ENCODE measurements at regions not wholly inside any gene's neighbourhood (a gene's known extent, or its start where the extent isn't known, plus 50 kb on each side); places are given as distances from the start of the nearest gene placed in this dataset.

GRCh38 chr2:172153156-172153555, 50.5 kb upstream of the DLX2 start:
- Histone ChIP-seq H3K9ac (ENCODE audit: low read depth, low read length) (no peak overlapping the region), H3K4me1 (ENCODE audit: control insufficient read depth, insufficient read depth, low read length) (no peaks in the 10 kb centered on the region), H3K4me3 (ENCODE audit: low read depth, low read length) (no peak overlapping the region), H3K27ac (ENCODE audit: low read depth, low read length) (no peak overlapping the region), H3K27me3 (ENCODE audit: control insufficient read depth, insufficient read depth, low read length) (no peaks in the 10 kb centered on the region), H3K36me3 (ENCODE audit: control insufficient read depth, insufficient read depth, low read length) (no peaks in the 10 kb centered on the region), H3K9me3 (ENCODE audit: control insufficient read depth, insufficient read depth, low read length) (no peaks in the 10 kb centered on the region)

- H3K9ac ChIP-seq (ENCODE audit: low read depth, low read length): no peak overlapping the region
- H3K9me3 ChIP-seq (ENCODE audit: control insufficient read depth, insufficient read depth, low read length): no peaks in the 10 kb centered on the region
- H3K4me3 ChIP-seq (ENCODE audit: low read depth, low read length): no peak overlapping the region
- H3K27ac ChIP-seq (ENCODE audit: low read depth, low read length): no peak overlapping the region
- no peaks in the 10 kb centered on the region for H3K4me1 ChIP-seq (ENCODE audit: control insufficient read depth, insufficient read depth, low read length)
- no peaks in the 10 kb centered on the region for H3K36me3 ChIP-seq (ENCODE audit: control insufficient read depth, insufficient read depth, low read length)
- H3K27me3 ChIP-seq (ENCODE audit: control insufficient read depth, insufficient read depth, low read length): no peaks in the 10 kb centered on the region
These were observed 51.1 kb upstream of the DLX2 start for GRCh38 chr2:172153757-172154156.

- Histone ChIP-seq H3K4me1 (ENCODE audit: control insufficient read depth, insufficient read depth, low read length) (no peaks in the 10 kb centered on the region), H3K9ac (ENCODE audit: low read depth, low read length) (no peak overlapping the region), H3K36me3 (ENCODE audit: control insufficient read depth, insufficient read depth, low read length) (no peaks in the 10 kb centered on the region), H3K9me3 (ENCODE audit: control insufficient read depth, insufficient read depth, low read length) (no peaks in the 10 kb centered on the region), H3K27ac (ENCODE audit: low read depth, low read length) (no peak overlapping the region), H3K4me3 (ENCODE audit: low read depth, low read length) (no peak overlapping the region), H3K27me3 (ENCODE audit: control insufficient read depth, insufficient read depth, low read length) (no peaks in the 10 kb centered on the region)
These were observed 53.1 kb upstream of the DLX2 start for GRCh38 chr2:172155752-172156151.

- no peak overlapping the region for H3K4me3 ChIP-seq (ENCODE audit: low read depth, low read length)
- no peak overlapping the region for H3K27ac ChIP-seq (ENCODE audit: low read depth, low read length)
- H3K27me3 ChIP-seq (ENCODE audit: control insufficient read depth, insufficient read depth, low read length): no peaks in the 10 kb centered on the region
- no peaks in the 10 kb centered on the region for H3K36me3 ChIP-seq (ENCODE audit: control insufficient read depth, insufficient read depth, low read length)
- H3K4me1 ChIP-seq (ENCODE audit: control insufficient read depth, insufficient read depth, low read length): no peaks in the 10 kb centered on the region
- H3K9ac ChIP-seq (ENCODE audit: low read depth, low read length): no peak overlapping the region
- H3K9me3 ChIP-seq (ENCODE audit: control insufficient read depth, insufficient read depth, low read length): no peaks in the 10 kb centered on the region
These were observed 58.1 kb upstream of the DLX2 start for GRCh38 chr2:172160839-172161238.

GRCh38 chr2:172162225-172162733, 59.6 kb upstream of the DLX2 start:
- no peaks in the 10 kb centered on the region for H3K27me3 ChIP-seq (ENCODE audit: control insufficient read depth, insufficient read depth, low read length)
- no peaks in the 10 kb centered on the region for H3K4me1 ChIP-seq (ENCODE audit: control insufficient read depth, insufficient read depth, low read length)
- H3K27ac ChIP-seq (ENCODE audit: low read depth, low read length): no peak overlapping the region
- H3K9ac ChIP-seq (ENCODE audit: low read depth, low read length): no peak overlapping the region
- H3K36me3 ChIP-seq (ENCODE audit: control insufficient read depth, insufficient read depth, low read length): no peaks in the 10 kb centered on the region
- no peaks in the 10 kb centered on the region for H3K9me3 ChIP-seq (ENCODE audit: control insufficient read depth, insufficient read depth, low read length)
- H3K4me3 ChIP-seq (ENCODE audit: low read depth, low read length): no peak overlapping the region

- H3K27me3 ChIP-seq (ENCODE audit: control insufficient read depth, insufficient read depth, low read length): no peaks in the 10 kb centered on the region
- H3K4me1 ChIP-seq (ENCODE audit: control insufficient read depth, insufficient read depth, low read length): no peaks in the 10 kb centered on the region
- no peak overlapping the region for H3K27ac ChIP-seq (ENCODE audit: low read depth, low read length)
- no peak overlapping the region for H3K4me3 ChIP-seq (ENCODE audit: low read depth, low read length)
- H3K36me3 ChIP-seq (ENCODE audit: control insufficient read depth, insufficient read depth, low read length): no peaks in the 10 kb centered on the region
- H3K9me3 ChIP-seq (ENCODE audit: control insufficient read depth, insufficient read depth, low read length): no peaks in the 10 kb centered on the region
- no peak overlapping the region for H3K9ac ChIP-seq (ENCODE audit: low read depth, low read length)
These were observed 60.1 kb upstream of the DLX2 start for GRCh38 chr2:172162739-172163336.

GRCh38 chr2:172168917-172169346, 66.2 kb upstream of the DLX2 start:
- Histone ChIP-seq H3K27me3 (ENCODE audit: control insufficient read depth, insufficient read depth, low read length) (peaks cover 9% of the 10 kb centered on the region), H3K36me3 (ENCODE audit: control insufficient read depth, insufficient read depth, low read length) (no peaks in the 10 kb centered on the region), H3K27ac (ENCODE audit: low read depth, low read length) (no peak overlapping the region), H3K9me3 (ENCODE audit: control insufficient read depth, insufficient read depth, low read length) (no peaks in the 10 kb centered on the region), H3K9ac (ENCODE audit: low read depth, low read length) (no peak overlapping the region), H3K4me1 (ENCODE audit: control insufficient read depth, insufficient read depth, low read length) (peaks cover 13% of the 10 kb centered on the region), H3K4me3 (ENCODE audit: low read depth, low read length) (no peak overlapping the region)

- Histone ChIP-seq H3K27ac (ENCODE audit: low read depth, low read length) (no peak overlapping the region), H3K4me3 (ENCODE audit: low read depth, low read length) (no peak overlapping the region), H3K36me3 (ENCODE audit: control insufficient read depth, insufficient read depth, low read length) (no peaks in the 10 kb centered on the region), H3K9me3 (ENCODE audit: control insufficient read depth, insufficient read depth, low read length) (no peaks in the 10 kb centered on the region), H3K4me1 (ENCODE audit: control insufficient read depth, insufficient read depth, low read length) (peaks cover 13% of the 10 kb centered on the region), H3K27me3 (ENCODE audit: control insufficient read depth, insufficient read depth, low read length) (peaks cover 10% of the 10 kb centered on the region), H3K9ac (ENCODE audit: low read depth, low read length) (no peak overlapping the region)
These were observed 66.9 kb upstream of the DLX2 start for GRCh38 chr2:172169611-172170010.

- H3K9ac ChIP-seq (ENCODE audit: low read depth, low read length): peak overlapping the region; percentile 39; the same call in 1 of the 2 replicates
- H3K27me3 ChIP-seq (ENCODE audit: control insufficient read depth, insufficient read depth, low read length): peaks cover 10% of the 10 kb centered on the region
- H3K9me3 ChIP-seq (ENCODE audit: control insufficient read depth, insufficient read depth, low read length): no peaks in the 10 kb centered on the region
- H3K27ac ChIP-seq (ENCODE audit: low read depth, low read length): peak overlapping the region; percentile 75
- peak overlapping the region; percentile 62 for H3K4me3 ChIP-seq (ENCODE audit: low read depth, low read length)
- no peaks in the 10 kb centered on the region for H3K36me3 ChIP-seq (ENCODE audit: control insufficient read depth, insufficient read depth, low read length)
- peaks cover 13% of the 10 kb centered on the region for H3K4me1 ChIP-seq (ENCODE audit: control insufficient read depth, insufficient read depth, low read length)
These were observed 69.9 kb upstream of the DLX2 start for GRCh38 chr2:172172513-172173173.

- peak overlapping the region; percentile 62 for H3K4me3 ChIP-seq (ENCODE audit: low read depth, low read length)
- H3K36me3 ChIP-seq (ENCODE audit: control insufficient read depth, insufficient read depth, low read length): no peaks in the 10 kb centered on the region
- H3K9ac ChIP-seq (ENCODE audit: low read depth, low read length): no peak overlapping the region
- peaks cover 10% of the 10 kb centered on the region for H3K27me3 ChIP-seq (ENCODE audit: control insufficient read depth, insufficient read depth, low read length)
- H3K27ac ChIP-seq (ENCODE audit: low read depth, low read length): peak overlapping the region; percentile 34
- H3K9me3 ChIP-seq (ENCODE audit: control insufficient read depth, insufficient read depth, low read length): no peaks in the 10 kb centered on the region
- peaks cover 13% of the 10 kb centered on the region for H3K4me1 ChIP-seq (ENCODE audit: control insufficient read depth, insufficient read depth, low read length)
These were observed 70.5 kb upstream of the DLX2 start for GRCh38 chr2:172173174-172173706.

- Histone ChIP-seq H3K9me3 (ENCODE audit: control insufficient read depth, insufficient read depth, low read length) (no peaks in the 10 kb centered on the region), H3K9ac (ENCODE audit: low read depth, low read length) (no peak overlapping the region), H3K27me3 (ENCODE audit: control insufficient read depth, insufficient read depth, low read length) (peaks cover 18% of the 10 kb centered on the region; the same call in 1 of the 2 replicates), H3K36me3 (ENCODE audit: control insufficient read depth, insufficient read depth, low read length) (no peaks in the 10 kb centered on the region), H3K4me3 (ENCODE audit: low read depth, low read length) (no peak overlapping the region), H3K4me1 (ENCODE audit: control insufficient read depth, insufficient read depth, low read length) (peaks cover 19% of the 10 kb centered on the region), H3K27ac (ENCODE audit: low read depth, low read length) (no peak overlapping the region)
These were observed 74.9 kb upstream of the DLX2 start for GRCh38 chr2:172177581-172177980.
